ENCODE measurements at regions not wholly inside any gene's neighbourhood (a gene's known extent, or its start where the extent isn't known, plus 50 kb on each side); places are given as distances from the start of the nearest gene placed in this dataset.

GRCh38 chr1:56333461-56333860, 245.9 kb downstream of the PLPP3 start:
- Histone ChIP-seq H3K4me1 (ENCODE audit: control insufficient read depth in 5 of 5, insufficient read depth in 5 of 5, low read length in 5 of 5) (peaks cover 0 to 2% (median 0%) of the 10 kb centered on the region in 5 donors), H3K27me3 (ENCODE audit: control insufficient read depth in 3 of 3, insufficient read depth in 3 of 3, low read length in 2 of 3) (no peaks in the 10 kb centered on the region), H3K4me3 (no peak overlapping the region), H3K36me3 (ENCODE audit: control insufficient read depth in 4 of 4, insufficient read depth in 4 of 4, low read length in 4 of 4) (no peaks in the 10 kb centered on the region), H3K9me3 (ENCODE audit: control insufficient read depth in 4 of 4, insufficient read depth in 3 of 4, low read length in 3 of 4) (no peaks in the 10 kb centered on the region), H3K27ac (ENCODE audit: low read depth in 1 of 2, low read length in 1 of 2) (no peak overlapping the region), H3K9ac (ENCODE audit: insufficient read depth in 1 of 2, low read length in 2 of 2) (no peak overlapping the region)
- 95 to 98% methylated on average over 2 of the region's 2 CpGs for WGBS, 2 donors
- TF ChIP-seq, protein P1, sequence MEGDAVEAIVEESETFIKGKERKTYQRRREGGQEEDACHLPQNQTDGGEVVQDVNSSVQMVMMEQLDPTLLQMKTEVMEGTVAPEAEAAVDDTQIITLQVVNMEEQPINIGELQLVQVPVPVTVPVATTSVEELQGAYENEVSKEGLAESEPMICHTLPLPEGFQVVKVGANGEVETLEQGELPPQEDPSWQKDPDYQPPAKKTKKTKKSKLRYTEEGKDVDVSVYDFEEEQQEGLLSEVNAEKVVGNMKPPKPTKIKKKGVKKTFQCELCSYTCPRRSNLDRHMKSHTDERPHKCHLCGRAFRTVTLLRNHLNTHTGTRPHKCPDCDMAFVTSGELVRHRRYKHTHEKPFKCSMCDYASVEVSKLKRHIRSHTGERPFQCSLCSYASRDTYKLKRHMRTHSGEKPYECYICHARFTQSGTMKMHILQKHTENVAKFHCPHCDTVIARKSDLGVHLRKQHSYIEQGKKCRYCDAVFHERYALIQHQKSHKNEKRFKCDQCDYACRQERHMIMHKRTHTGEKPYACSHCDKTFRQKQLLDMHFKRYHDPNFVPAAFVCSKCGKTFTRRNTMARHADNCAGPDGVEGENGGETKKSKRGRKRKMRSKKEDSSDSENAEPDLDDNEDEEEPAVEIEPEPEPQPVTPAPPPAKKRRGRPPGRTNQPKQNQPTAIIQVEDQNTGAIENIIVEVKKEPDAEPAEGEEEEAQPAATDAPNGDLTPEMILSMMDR (IDR thresholded peaks at IDR 0.05; ENCODE audit: control extremely low read depth, extremely low read depth) = no peak
- no peak for DNase-seq
- no peak for ATAC-seq (ENCODE audit: insufficient read depth, low FRiP score)

- no peaks in the 10 kb centered on the region for H3K27me3 ChIP-seq (ENCODE audit: control insufficient read depth in 3 of 3, insufficient read depth in 3 of 3, low read length in 2 of 3)
- ATAC-seq (ENCODE audit: insufficient read depth, low FRiP score) (no peak), DNase-seq (peak in 1 of 3 donors; percentile 42)
- H3K4me1 ChIP-seq (ENCODE audit: control insufficient read depth in 5 of 5, insufficient read depth in 5 of 5, low read length in 5 of 5) = peaks cover 0 to 5% (median 2%) of the 10 kb centered on the region in 5 donors
- H3K4me3 ChIP-seq = no peak overlapping the region
- whole genome bisulfite sequencing, 2 donors = 81 to 87% methylated on average over 12 of the region's 12 CpGs
- TF ChIP-seq, protein P1 (IDR thresholded peaks at IDR 0.05; ENCODE audit: control extremely low read depth, extremely low read depth) = no peak
- no peak overlapping the region for H3K9ac ChIP-seq (ENCODE audit: insufficient read depth in 1 of 2, low read length in 2 of 2)
- H3K27ac ChIP-seq (ENCODE audit: low read depth in 1 of 2, low read length in 1 of 2) = no peak overlapping the region
- H3K36me3 ChIP-seq (ENCODE audit: control insufficient read depth in 4 of 4, insufficient read depth in 4 of 4, low read length in 4 of 4) = no peaks in the 10 kb centered on the region
- no peaks in the 10 kb centered on the region for H3K9me3 ChIP-seq (ENCODE audit: control insufficient read depth in 4 of 4, insufficient read depth in 3 of 4, low read length in 3 of 4)
Measured at GRCh38 chr1:56331892-56332567, 247.3 kb downstream of the PLPP3 start.

DNA sequence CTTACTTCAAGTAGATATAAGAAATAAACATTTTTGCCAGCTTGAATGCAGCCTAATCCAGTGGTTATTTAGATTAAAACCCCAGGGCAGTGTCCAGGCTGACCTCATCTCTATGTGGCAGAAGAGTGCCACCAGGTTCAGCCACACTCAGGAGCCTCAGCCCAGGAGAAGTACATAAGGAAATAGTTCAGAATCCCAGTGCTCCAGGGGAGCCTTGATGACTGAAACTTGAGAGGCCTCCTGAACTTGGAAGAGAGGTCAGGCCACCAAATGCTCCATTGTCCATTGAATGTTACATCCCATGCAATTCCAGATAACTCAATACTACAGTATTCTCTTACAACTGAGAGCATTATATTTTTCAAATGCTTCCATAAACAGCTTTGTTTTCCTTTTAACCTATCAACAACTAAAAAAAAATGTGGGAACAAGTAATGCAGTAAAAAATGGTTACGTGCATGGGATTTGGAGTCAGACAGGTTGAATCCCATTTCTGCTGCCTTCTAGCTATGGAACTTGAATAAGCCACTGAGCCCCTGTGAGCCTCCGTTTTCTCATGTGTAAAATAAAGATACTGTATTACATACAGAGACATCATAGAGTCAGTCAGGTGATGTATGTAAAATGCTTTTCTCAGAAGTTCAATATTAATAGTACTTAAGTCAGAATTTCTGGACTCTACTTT, 248.0 kb downstream of the PLPP3 start:
- no peak overlapping the region for H3K9ac ChIP-seq (ENCODE audit: insufficient read depth in 1 of 2, low read length in 2 of 2)
- WGBS, 2 donors = 95 to 97% methylated on average over 2 of the region's 2 CpGs

More for the DNA sequence above, 248.0 kb downstream of the PLPP3 start:
- Histone ChIP-seq H3K27ac (ENCODE audit: low read depth in 1 of 2, low read length in 1 of 2) (no peak overlapping the region), H3K27me3 (ENCODE audit: control insufficient read depth in 3 of 3, insufficient read depth in 3 of 3, low read length in 2 of 3) (no peaks in the 10 kb centered on the region), H3K4me3 (no peak overlapping the region), H3K4me1 (ENCODE audit: control insufficient read depth in 5 of 5, insufficient read depth in 5 of 5, low read length in 5 of 5) (peaks cover 0 to 5% (median 2%) of the 10 kb centered on the region in 5 donors), H3K9me3 (ENCODE audit: control insufficient read depth in 4 of 4, insufficient read depth in 3 of 4, low read length in 3 of 4) (no peaks in the 10 kb centered on the region), H3K36me3 (ENCODE audit: control insufficient read depth in 4 of 4, insufficient read depth in 4 of 4, low read length in 4 of 4) (no peaks in the 10 kb centered on the region)
- ATAC-seq (ENCODE audit: insufficient read depth, low FRiP score) = no peak
- TF ChIP-seq, protein P1 (IDR thresholded peaks at IDR 0.05; ENCODE audit: control extremely low read depth, extremely low read depth) = no peak
- DNase-seq = no peak
